K562 (cell line): ENCODE measurements at regions not wholly inside any gene's neighbourhood (a gene's known extent, or its start where the extent isn't known, plus 50 kb on each side); places are given as distances from the start of the nearest gene placed in this dataset.
A peak's percentile ranks its signal among the peaks of the same experiment; 100 is the strongest.

Source experiments
- CEBPG ChIP-seq, 3 experiments: fragments of 200-800 bp in 1 of 3; sonication (Bioruptor generic) in 1 of 3; sonication (generic) in 1 of 3; formaldehyde crosslinking in 1 of 3; IDR thresholded peaks in 2 of 3; conservative IDR thresholded peaks in 1 of 3; 2 replicates each; pipeline versions ENCODE4 v1.6.1 to v1.8.0; 2016 to 2022; ENCODE audit warnings: missing compliant biosample characterization in 2 of 3, missing genetic modification characterization in 2 of 3, mild to moderate bottlenecking in 1 of 3, missing genetic modification reagents in 1 of 3
- EGR1 ChIP-seq: fragments of 450-650 bp; conservative IDR thresholded peaks from 2 replicates; pipeline ENCODE4 v1.6.1; 2017; ENCODE audit warnings: mild to moderate bottlenecking
- ESRRA ChIP-seq: fragments of 450-650 bp; IDR thresholded peaks from 2 replicates; pipeline ENCODE4 v1.6.1; 2014; ENCODE audit warnings: low read depth, mild to moderate bottlenecking, moderate library complexity, borderline replicate concordance
- KDM1A ChIP-seq, 2 experiments: fragments of 450-650 bp; IDR thresholded peaks; 2 replicates each; pipeline ENCODE4 v1.6.1; 2016; ENCODE audit warnings: mild to moderate bottlenecking in 2 of 2
- PPARD ChIP-seq: fragments of 250-450 bp; sonication (Bioruptor Pico); IDR thresholded peaks from 2 replicates; pipeline ENCODE4 v1.8.0; 2022; ENCODE audit warnings: inconsistent platforms, mild to moderate bottlenecking, moderate library complexity
- RCOR1 ChIP-seq, 2 experiments: IDR thresholded peaks; 2 replicates each; pipeline ENCODE4 v1.6.1; 2012; ENCODE audit warnings: low read depth in 2 of 2, low read length in 2 of 2, borderline replicate concordance in 1 of 2, improper control_type of control experiment in 1 of 2
- RFX1 ChIP-seq: fragments of 450-650 bp; IDR thresholded peaks from 2 replicates; pipeline ENCODE4 v1.6.1; 2016; ENCODE audit warnings: mild to moderate bottlenecking, moderate library complexity
- RHOXF2B ChIP-seq: fragments of 250-450 bp; sonication (Bioruptor Pico); conservative IDR thresholded peaks from 2 replicates; pipeline ENCODE4 v1.5.1; 2021
- ZNF217 ChIP-seq: sonication (generic); formaldehyde crosslinking; IDR thresholded peaks from 2 replicates; pipeline ENCODE4 v1.8.0; 2022; ENCODE audit warnings: mild to moderate bottlenecking, missing genetic modification reagents
- TF ChIP-seq, protein P1 (sequence below): fragments of 250-450 bp; sonication (Bioruptor Pico); IDR thresholded peaks from 2 replicates; pipeline ENCODE4 v1.4.0; 2020; ENCODE audit warnings: mild to moderate bottlenecking, moderate library complexity
- TF ChIP-seq, protein P2 (sequence below): fragments of 450-650 bp; IDR thresholded peaks from 2 replicates; pipeline ENCODE4 v1.6.1; 2016; ENCODE audit warnings: mild to moderate bottlenecking, moderate library complexity

DNA sequence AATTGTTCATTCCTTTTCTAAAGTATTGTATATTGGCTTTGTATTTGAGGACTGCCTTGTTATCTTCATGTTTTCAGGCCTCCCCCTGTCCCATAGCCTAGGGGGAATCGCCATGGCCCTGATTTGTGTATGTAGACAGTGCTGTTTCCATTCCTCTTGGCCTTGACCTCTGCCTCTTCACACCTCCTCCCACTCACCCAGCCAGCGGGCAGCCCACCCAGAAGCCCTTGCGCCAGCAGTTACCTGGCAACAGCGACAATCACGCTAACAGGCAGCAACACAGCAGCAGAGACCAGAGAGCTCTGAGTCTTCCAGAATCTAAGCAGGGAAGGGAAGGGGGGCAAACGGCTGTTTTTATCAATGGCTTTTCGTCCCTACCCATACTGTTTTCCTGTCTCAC, 50.0 kb upstream of the NPL start (continued):
- TF ChIP-seq, protein P1, sequence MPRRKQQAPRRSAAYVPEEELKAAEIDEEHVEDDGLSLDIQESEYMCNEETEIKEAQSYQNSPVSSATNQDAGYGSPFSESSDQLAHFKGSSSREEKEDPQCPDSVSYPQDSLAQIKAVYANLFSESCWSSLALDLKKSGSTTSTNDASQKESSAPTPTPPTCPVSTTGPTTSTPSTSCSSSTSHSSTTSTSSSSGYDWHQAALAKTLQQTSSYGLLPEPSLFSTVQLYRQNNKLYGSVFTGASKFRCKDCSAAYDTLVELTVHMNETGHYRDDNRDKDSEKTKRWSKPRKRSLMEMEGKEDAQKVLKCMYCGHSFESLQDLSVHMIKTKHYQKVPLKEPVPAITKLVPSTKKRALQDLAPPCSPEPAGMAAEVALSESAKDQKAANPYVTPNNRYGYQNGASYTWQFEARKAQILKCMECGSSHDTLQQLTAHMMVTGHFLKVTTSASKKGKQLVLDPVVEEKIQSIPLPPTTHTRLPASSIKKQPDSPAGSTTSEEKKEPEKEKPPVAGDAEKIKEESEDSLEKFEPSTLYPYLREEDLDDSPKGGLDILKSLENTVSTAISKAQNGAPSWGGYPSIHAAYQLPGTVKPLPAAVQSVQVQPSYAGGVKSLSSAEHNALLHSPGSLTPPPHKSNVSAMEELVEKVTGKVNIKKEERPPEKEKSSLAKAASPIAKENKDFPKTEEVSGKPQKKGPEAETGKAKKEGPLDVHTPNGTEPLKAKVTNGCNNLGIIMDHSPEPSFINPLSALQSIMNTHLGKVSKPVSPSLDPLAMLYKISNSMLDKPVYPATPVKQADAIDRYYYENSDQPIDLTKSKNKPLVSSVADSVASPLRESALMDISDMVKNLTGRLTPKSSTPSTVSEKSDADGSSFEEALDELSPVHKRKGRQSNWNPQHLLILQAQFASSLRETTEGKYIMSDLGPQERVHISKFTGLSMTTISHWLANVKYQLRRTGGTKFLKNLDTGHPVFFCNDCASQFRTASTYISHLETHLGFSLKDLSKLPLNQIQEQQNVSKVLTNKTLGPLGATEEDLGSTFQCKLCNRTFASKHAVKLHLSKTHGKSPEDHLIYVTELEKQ (CRISPR knock-in tag): no peak
- TF ChIP-seq ESRRA (peak; percentile 41; the same call in 1 of the 2 replicates), CEBPG (CRISPR knock-in tag; IDR thresholded peaks at IDR 0.05) (no peak), CEBPG (tag; conservative IDR thresholded peaks at IDR 0.05 in 1 of 2, IDR thresholded peaks at IDR 0.05 in 1 of 2) (no peak), EGR1 (peak; percentile 84), KDM1A (IDR thresholded peaks at IDR 0.05) (0 out of 4 replicates have a peak, but pooled peaks of 1 of the 2 experiments have one; percentile 19), PPARD (CRISPR knock-in tag) (no peak), RCOR1 (IDR thresholded peaks at IDR 0.05; ENCODE audit: borderline replicate concordance in 1 of 2, low read depth in 2 of 2, low read length in 2 of 2) (peak in 1 of 2 experiments; percentile 29; a peak in 1 of 4 replicates), RHOXF2B (CRISPR knock-in tag) (no peak), RFX1 (peak; percentile 89), ZNF217 (CRISPR knock-in tag) (no peak)
- TF ChIP-seq, protein P2, sequence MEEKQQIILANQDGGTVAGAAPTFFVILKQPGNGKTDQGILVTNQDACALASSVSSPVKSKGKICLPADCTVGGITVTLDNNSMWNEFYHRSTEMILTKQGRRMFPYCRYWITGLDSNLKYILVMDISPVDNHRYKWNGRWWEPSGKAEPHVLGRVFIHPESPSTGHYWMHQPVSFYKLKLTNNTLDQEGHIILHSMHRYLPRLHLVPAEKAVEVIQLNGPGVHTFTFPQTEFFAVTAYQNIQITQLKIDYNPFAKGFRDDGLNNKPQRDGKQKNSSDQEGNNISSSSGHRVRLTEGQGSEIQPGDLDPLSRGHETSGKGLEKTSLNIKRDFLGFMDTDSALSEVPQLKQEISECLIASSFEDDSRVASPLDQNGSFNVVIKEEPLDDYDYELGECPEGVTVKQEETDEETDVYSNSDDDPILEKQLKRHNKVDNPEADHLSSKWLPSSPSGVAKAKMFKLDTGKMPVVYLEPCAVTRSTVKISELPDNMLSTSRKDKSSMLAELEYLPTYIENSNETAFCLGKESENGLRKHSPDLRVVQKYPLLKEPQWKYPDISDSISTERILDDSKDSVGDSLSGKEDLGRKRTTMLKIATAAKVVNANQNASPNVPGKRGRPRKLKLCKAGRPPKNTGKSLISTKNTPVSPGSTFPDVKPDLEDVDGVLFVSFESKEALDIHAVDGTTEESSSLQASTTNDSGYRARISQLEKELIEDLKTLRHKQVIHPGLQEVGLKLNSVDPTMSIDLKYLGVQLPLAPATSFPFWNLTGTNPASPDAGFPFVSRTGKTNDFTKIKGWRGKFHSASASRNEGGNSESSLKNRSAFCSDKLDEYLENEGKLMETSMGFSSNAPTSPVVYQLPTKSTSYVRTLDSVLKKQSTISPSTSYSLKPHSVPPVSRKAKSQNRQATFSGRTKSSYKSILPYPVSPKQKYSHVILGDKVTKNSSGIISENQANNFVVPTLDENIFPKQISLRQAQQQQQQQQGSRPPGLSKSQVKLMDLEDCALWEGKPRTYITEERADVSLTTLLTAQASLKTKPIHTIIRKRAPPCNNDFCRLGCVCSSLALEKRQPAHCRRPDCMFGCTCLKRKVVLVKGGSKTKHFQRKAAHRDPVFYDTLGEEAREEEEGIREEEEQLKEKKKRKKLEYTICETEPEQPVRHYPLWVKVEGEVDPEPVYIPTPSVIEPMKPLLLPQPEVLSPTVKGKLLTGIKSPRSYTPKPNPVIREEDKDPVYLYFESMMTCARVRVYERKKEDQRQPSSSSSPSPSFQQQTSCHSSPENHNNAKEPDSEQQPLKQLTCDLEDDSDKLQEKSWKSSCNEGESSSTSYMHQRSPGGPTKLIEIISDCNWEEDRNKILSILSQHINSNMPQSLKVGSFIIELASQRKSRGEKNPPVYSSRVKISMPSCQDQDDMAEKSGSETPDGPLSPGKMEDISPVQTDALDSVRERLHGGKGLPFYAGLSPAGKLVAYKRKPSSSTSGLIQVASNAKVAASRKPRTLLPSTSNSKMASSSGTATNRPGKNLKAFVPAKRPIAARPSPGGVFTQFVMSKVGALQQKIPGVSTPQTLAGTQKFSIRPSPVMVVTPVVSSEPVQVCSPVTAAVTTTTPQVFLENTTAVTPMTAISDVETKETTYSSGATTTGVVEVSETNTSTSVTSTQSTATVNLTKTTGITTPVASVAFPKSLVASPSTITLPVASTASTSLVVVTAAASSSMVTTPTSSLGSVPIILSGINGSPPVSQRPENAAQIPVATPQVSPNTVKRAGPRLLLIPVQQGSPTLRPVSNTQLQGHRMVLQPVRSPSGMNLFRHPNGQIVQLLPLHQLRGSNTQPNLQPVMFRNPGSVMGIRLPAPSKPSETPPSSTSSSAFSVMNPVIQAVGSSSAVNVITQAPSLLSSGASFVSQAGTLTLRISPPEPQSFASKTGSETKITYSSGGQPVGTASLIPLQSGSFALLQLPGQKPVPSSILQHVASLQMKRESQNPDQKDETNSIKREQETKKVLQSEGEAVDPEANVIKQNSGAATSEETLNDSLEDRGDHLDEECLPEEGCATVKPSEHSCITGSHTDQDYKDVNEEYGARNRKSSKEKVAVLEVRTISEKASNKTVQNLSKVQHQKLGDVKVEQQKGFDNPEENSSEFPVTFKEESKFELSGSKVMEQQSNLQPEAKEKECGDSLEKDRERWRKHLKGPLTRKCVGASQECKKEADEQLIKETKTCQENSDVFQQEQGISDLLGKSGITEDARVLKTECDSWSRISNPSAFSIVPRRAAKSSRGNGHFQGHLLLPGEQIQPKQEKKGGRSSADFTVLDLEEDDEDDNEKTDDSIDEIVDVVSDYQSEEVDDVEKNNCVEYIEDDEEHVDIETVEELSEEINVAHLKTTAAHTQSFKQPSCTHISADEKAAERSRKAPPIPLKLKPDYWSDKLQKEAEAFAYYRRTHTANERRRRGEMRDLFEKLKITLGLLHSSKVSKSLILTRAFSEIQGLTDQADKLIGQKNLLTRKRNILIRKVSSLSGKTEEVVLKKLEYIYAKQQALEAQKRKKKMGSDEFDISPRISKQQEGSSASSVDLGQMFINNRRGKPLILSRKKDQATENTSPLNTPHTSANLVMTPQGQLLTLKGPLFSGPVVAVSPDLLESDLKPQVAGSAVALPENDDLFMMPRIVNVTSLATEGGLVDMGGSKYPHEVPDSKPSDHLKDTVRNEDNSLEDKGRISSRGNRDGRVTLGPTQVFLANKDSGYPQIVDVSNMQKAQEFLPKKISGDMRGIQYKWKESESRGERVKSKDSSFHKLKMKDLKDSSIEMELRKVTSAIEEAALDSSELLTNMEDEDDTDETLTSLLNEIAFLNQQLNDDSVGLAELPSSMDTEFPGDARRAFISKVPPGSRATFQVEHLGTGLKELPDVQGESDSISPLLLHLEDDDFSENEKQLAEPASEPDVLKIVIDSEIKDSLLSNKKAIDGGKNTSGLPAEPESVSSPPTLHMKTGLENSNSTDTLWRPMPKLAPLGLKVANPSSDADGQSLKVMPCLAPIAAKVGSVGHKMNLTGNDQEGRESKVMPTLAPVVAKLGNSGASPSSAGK: peak; percentile 41; the same call in 1 of the 2 replicates
- TF ChIP-seq, all 486 proteins: peak for 12
